ENCODE measurements at regions not wholly inside any gene's neighbourhood (a gene's known extent, or its start where the extent isn't known, plus 50 kb on each side); places are given as distances from the start of the nearest gene placed in this dataset.

GRCh38 chr3:5540532-5540931 lies 353.0 kb downstream of the EDEM1 start:
- no peak for TF ChIP-seq CTCF (IDR thresholded peaks at IDR 0.05; ENCODE audit: poor library complexity, severe bottlenecking)
- TF ChIP-seq EZH2 (IDR thresholded peaks at IDR 0.05; ENCODE audit: borderline replicate concordance, insufficient read depth, low read length, poor library complexity, severe bottlenecking): no peak
- no peak for TF ChIP-seq POLR2AphosphoS5 (IDR thresholded peaks at IDR 0.05)
- no peak for TF ChIP-seq TAF1 (IDR thresholded peaks at IDR 0.05; ENCODE audit: low read depth)
- no peak for TF ChIP-seq RAD21 (conservative IDR thresholded peaks at IDR 0.05)
